ENCODE measurements at regions not wholly inside any gene's neighbourhood (a gene's known extent, or its start where the extent isn't known, plus 50 kb on each side); places are given as distances from the start of the nearest gene placed in this dataset.
"Not testable (repeated sequence)": the region's sequence is repeated elsewhere in the genome, so short reads cannot be mapped to it uniquely, and the experiment has no call there.

DNA sequence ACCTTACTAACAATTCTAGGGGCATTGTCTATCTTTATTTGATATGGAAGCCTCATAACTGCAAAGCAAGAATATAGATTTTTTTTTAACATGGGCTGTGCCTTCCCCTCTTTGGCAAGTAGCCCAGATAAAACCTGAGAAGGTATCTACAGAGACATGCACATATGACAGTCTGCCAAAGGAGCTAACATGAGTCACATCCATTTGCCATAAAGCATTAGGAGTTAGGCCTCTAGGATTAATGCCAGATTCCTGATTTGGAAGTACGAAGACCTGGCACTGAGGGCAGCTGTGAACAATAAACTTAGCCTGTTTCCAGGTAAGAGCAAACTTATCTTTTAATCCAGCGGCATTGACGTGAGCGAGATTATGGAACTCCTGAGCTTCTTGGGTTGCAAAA, 808.7 kb downstream of the SLC6A15 start:
- TF ChIP-seq CTCF, POLR2AphosphoS5 (IDR thresholded peaks at IDR 0.05): not testable (repeated sequence)
